Neuronal stem cell (in vitro differentiated cells): ENCODE measurements at regions not wholly inside any gene's neighbourhood (a gene's known extent, or its start where the extent isn't known, plus 50 kb on each side); places are given as distances from the start of the nearest gene placed in this dataset.

ENCODE experiments used
- DNase-seq: peaks from one replicate; pipeline ENCODE4 v3.0.0-alpha.2; 2013; ENCODE audit warnings: low spot score
- H2AFZ ChIP-seq: one replicate; pipeline ENCODE4 v1.6.1; 2013; ENCODE audit warnings: mild to moderate bottlenecking, low read length, inconsistent platforms
- H2AK5ac ChIP-seq: 2 replicates; pipeline ENCODE4 v1.6.1; 2013; ENCODE audit warnings: low read depth, mild to moderate bottlenecking, inconsistent platforms, low read length, moderate library complexity, mixed read lengths
- H2BK120ac ChIP-seq: 2 replicates; pipeline ENCODE4 v1.6.1; 2013; ENCODE audit warnings: low read depth, mild to moderate bottlenecking, inconsistent platforms, low read length, moderate library complexity, mixed read lengths
- H2BK12ac ChIP-seq: one replicate; pipeline ENCODE4 v1.6.1; 2013; ENCODE audit warnings: low read length, inconsistent platforms
- H2BK15ac ChIP-seq: 2 replicates; pipeline ENCODE4 v1.6.1; 2013; ENCODE audit warnings: mild to moderate bottlenecking, low read length, inconsistent platforms, mixed read lengths
- H2BK5ac ChIP-seq: one replicate; pipeline ENCODE4 v1.6.1; 2013; ENCODE audit warnings: inconsistent platforms, mild to moderate bottlenecking, low read length, moderate library complexity
- H3K14ac ChIP-seq: one replicate; pipeline ENCODE4 v1.6.1; 2013; ENCODE audit warnings: low read length, inconsistent platforms
- H3K18ac ChIP-seq: 2 replicates; pipeline ENCODE4 v1.6.1; 2013; ENCODE audit warnings: low read length, inconsistent platforms
- H3K23ac ChIP-seq: 2 replicates; pipeline ENCODE4 v1.6.1; 2013; ENCODE audit warnings: low read depth, mild to moderate bottlenecking, mixed read lengths, low read length, inconsistent platforms; ENCODE audit not compliant: poor library complexity
- H3K27ac ChIP-seq: replicated peaks from 3 replicates; pipeline ENCODE4 v1.5.1; 2013; ENCODE audit warnings: low read length, inconsistent platforms
- H3K27me3 ChIP-seq, 3 experiments: 2 replicates each; pipeline ENCODE4 v1.6.1; 2013; ENCODE audit warnings: low read length in 3 of 3, mild to moderate bottlenecking in 2 of 3, inconsistent platforms in 1 of 3, low read depth in 1 of 3, mixed read lengths in 1 of 3, moderate library complexity in 1 of 3; ENCODE audit not compliant: control insufficient read depth in 3 of 3, insufficient read depth in 3 of 3
- H3K36me3 ChIP-seq, 2 donors: replicated peaks in 1 of 2; 2 replicates each; pipeline ENCODE4 v1.6.1; 2013; ENCODE audit warnings: low read length in 2 of 2; ENCODE audit not compliant: control insufficient read depth in 2 of 2, insufficient read depth in 2 of 2
- H3K4ac ChIP-seq: 2 replicates; pipeline ENCODE4 v1.6.1; 2013; ENCODE audit warnings: inconsistent platforms, mild to moderate bottlenecking, low read length, moderate library complexity
- H3K4me1 ChIP-seq, 2 donors: 1 replicate in 1 of 2; 2 replicates in 1 of 2; pipeline ENCODE4 v1.6.1; 2013; ENCODE audit warnings: low read length in 2 of 2, low read depth in 1 of 2; ENCODE audit not compliant: control insufficient read depth in 2 of 2, insufficient read depth in 1 of 2
- H3K4me2 ChIP-seq: one replicate; pipeline ENCODE4 v1.6.1; 2013; ENCODE audit warnings: mild to moderate bottlenecking, low read length, inconsistent platforms; ENCODE audit not compliant: insufficient read depth, poor library complexity, severe bottlenecking
- H3K4me3 ChIP-seq, 2 donors: 2 replicates each; pipeline ENCODE4 v1.5.1; 2013; ENCODE audit warnings: low read length in 2 of 2, mild to moderate bottlenecking in 2 of 2, inconsistent platforms in 1 of 2, moderate library complexity in 1 of 2
- H3K79me1 ChIP-seq: one replicate; pipeline ENCODE4 v1.6.1; 2013; ENCODE audit warnings: low read depth, mild to moderate bottlenecking, inconsistent platforms, low read length, moderate library complexity
- H3K9ac ChIP-seq: one replicate; pipeline ENCODE4 v1.6.1; 2013; ENCODE audit warnings: mild to moderate bottlenecking, low read depth, low read length, inconsistent platforms; ENCODE audit not compliant: poor library complexity
- H3K9me3 ChIP-seq, 2 donors: replicated peaks in 1 of 2; 2 replicates each; pipeline versions ENCODE3 to v1.6.1; 2013; ENCODE audit warnings: low read length in 2 of 2, mild to moderate bottlenecking in 2 of 2, inconsistent platforms in 1 of 2, low read depth in 1 of 2, mixed read lengths in 1 of 2, moderate library complexity in 1 of 2; ENCODE audit not compliant: control insufficient read depth in 2 of 2, insufficient read depth in 1 of 2
- H4K8ac ChIP-seq: one replicate; pipeline ENCODE4 v1.6.1; 2013; ENCODE audit warnings: low read depth, mild to moderate bottlenecking, inconsistent platforms, low read length, moderate library complexity
- H4K91ac ChIP-seq: one replicate; pipeline ENCODE4 v1.6.1; 2013; ENCODE audit warnings: low read length, low read depth, mild to moderate bottlenecking, inconsistent platforms; ENCODE audit not compliant: poor library complexity
- WGBS, 2 donors: extraction: QIAGEN DNeasy Blood & Tissue Kit; methylation state at CpG; one replicate each; pipeline ENCODE4 v1.1.7; 2013; ENCODE audit warnings: missing lambda C conversion rate in 2 of 2, mixed read lengths in 1 of 2; ENCODE audit not compliant: insufficient read length in 2 of 2, insufficient replicate concordance in 1 of 2; ENCODE audit errors: extremely low coverage in 2 of 2; 5-methylcytosine and 5-hydroxymethylcytosine counted together

- H2BK15ac ChIP-seq = no peak overlapping the region
- H2AFZ ChIP-seq = no peak overlapping the region
- no peak overlapping the region for H3K18ac ChIP-seq
- no peak overlapping the region for H3K9ac ChIP-seq
- no peaks in the 10 kb centered on the region for H3K9me3 ChIP-seq
- no peak overlapping the region for H3K4ac ChIP-seq
- H3K14ac ChIP-seq = no peak overlapping the region
- no CpG with 5 or more reads among the region's 4 CpGs for WGBS, 2 donors
- H3K4me1 ChIP-seq = peaks cover 0 to 1% of the 10 kb centered on the region in 2 donors
- no peak overlapping the region for H3K4me3 ChIP-seq
- H4K8ac ChIP-seq = no peak overlapping the region
- no peaks in the 10 kb centered on the region for H3K79me1 ChIP-seq
- H4K91ac ChIP-seq = no peak overlapping the region
- no peak overlapping the region for H3K4me2 ChIP-seq
- no peak overlapping the region for H2BK12ac ChIP-seq
- H2AK5ac ChIP-seq = no peak overlapping the region
- no peak overlapping the region for H3K23ac ChIP-seq
- no peaks in the 10 kb centered on the region for H3K36me3 ChIP-seq
- no peak overlapping the region for H2BK5ac ChIP-seq
- H2BK120ac ChIP-seq = no peak overlapping the region
- no peak overlapping the region for H3K27ac ChIP-seq
- no peak for DNase-seq
- H3K27me3 ChIP-seq = no peaks in the 10 kb centered on the region
These were observed 152.7 kb upstream of the ADAMTS16 start for GRCh38 chr5:4987431-4987830.

GRCh38 chr5:4989118-4989517 lies 151.0 kb upstream of the ADAMTS16 start:
- no peaks in the 10 kb centered on the region for H3K79me1 ChIP-seq
- no peak overlapping the region for H3K4me3 ChIP-seq
- no peaks in the 10 kb centered on the region for H3K36me3 ChIP-seq
- H3K4me2 ChIP-seq = no peak overlapping the region
- no peak overlapping the region for H2BK120ac ChIP-seq
- no peak overlapping the region for H2BK15ac ChIP-seq
- H3K27me3 ChIP-seq = no peaks in the 10 kb centered on the region
- H4K8ac ChIP-seq = no peak overlapping the region
- H3K14ac ChIP-seq = no peak overlapping the region
- H3K4me1 ChIP-seq = peaks cover 0 to 1% of the 10 kb centered on the region in 2 donors
- H3K18ac ChIP-seq = no peak overlapping the region
- no peak overlapping the region for H3K4ac ChIP-seq
- H3K23ac ChIP-seq = no peak overlapping the region
- H3K27ac ChIP-seq = no peak overlapping the region
- no peak overlapping the region for H2BK12ac ChIP-seq
- H3K9me3 ChIP-seq = no peaks in the 10 kb centered on the region
- DNase-seq = no peak
- no peak overlapping the region for H3K9ac ChIP-seq
- no peak overlapping the region for H2BK5ac ChIP-seq
- no peak overlapping the region for H2AFZ ChIP-seq
- no CpG with 5 or more reads among the region's 1 CpG for WGBS, 2 donors
- H4K91ac ChIP-seq = no peak overlapping the region
- no peak overlapping the region for H2AK5ac ChIP-seq

- Histone ChIP-seq H2BK5ac (no peak overlapping the region), H3K4me1 (peaks cover 0 to 1% of the 10 kb centered on the region in 2 donors)
- no CpG with 5 or more reads among the region's 5 CpGs for WGBS, 2 donors
These were observed 150.1 kb upstream of the ADAMTS16 start for GRCh38 chr5:4990017-4990416.

GRCh38 chr5:4990462-4990861 lies 149.7 kb upstream of the ADAMTS16 start:
- Histone ChIP-seq H3K14ac (no peak overlapping the region), H4K91ac (no peak overlapping the region), H3K79me1 (no peaks in the 10 kb centered on the region), H2BK12ac (no peak overlapping the region), H2AFZ (no peak overlapping the region), H3K4me3 (no peak overlapping the region), H4K8ac (no peak overlapping the region), H3K36me3 (no peaks in the 10 kb centered on the region), H3K18ac (no peak overlapping the region), H2BK15ac (no peak overlapping the region), H3K9ac (no peak overlapping the region), H3K23ac (no peak overlapping the region), H3K9me3 (no peaks in the 10 kb centered on the region), H2BK120ac (no peak overlapping the region), H3K4me2 (no peak overlapping the region), H3K27me3 (no peaks in the 10 kb centered on the region), H3K4ac (no peak overlapping the region), H3K27ac (no peak overlapping the region), H3K4me1 (peaks cover 0 to 1% of the 10 kb centered on the region in 2 donors), H2AK5ac (no peak overlapping the region), H2BK5ac (no peak overlapping the region)
- DNase-seq = no peak
- no CpG with 5 or more reads among the region's 4 CpGs for WGBS, 2 donors

More at GRCh38 chr5:4990017-4990416, 150.1 kb upstream of the ADAMTS16 start:
- no peak overlapping the region for H2AK5ac ChIP-seq
- no peak overlapping the region for H3K9ac ChIP-seq
- no peak overlapping the region for H2AFZ ChIP-seq
- no peak overlapping the region for H3K18ac ChIP-seq
- H4K91ac ChIP-seq = no peak overlapping the region
- no peak overlapping the region for H3K4ac ChIP-seq
- no peak overlapping the region for H2BK12ac ChIP-seq
- no peak overlapping the region for H3K23ac ChIP-seq
- DNase-seq = no peak
- no peaks in the 10 kb centered on the region for H3K36me3 ChIP-seq
- H3K14ac ChIP-seq = no peak overlapping the region
- H3K4me3 ChIP-seq = no peak overlapping the region
- no peak overlapping the region for H2BK15ac ChIP-seq
- no peak overlapping the region for H3K4me2 ChIP-seq
- H3K9me3 ChIP-seq = no peaks in the 10 kb centered on the region
- no peaks in the 10 kb centered on the region for H3K27me3 ChIP-seq
- no peak overlapping the region for H4K8ac ChIP-seq
- H3K27ac ChIP-seq = no peak overlapping the region
- no peak overlapping the region for H2BK120ac ChIP-seq
- H3K79me1 ChIP-seq = no peaks in the 10 kb centered on the region
